ENCODE measurements at regions not wholly inside any gene's neighbourhood (a gene's known extent, or its start where the extent isn't known, plus 50 kb on each side); places are given as distances from the start of the nearest gene placed in this dataset.

DNA sequence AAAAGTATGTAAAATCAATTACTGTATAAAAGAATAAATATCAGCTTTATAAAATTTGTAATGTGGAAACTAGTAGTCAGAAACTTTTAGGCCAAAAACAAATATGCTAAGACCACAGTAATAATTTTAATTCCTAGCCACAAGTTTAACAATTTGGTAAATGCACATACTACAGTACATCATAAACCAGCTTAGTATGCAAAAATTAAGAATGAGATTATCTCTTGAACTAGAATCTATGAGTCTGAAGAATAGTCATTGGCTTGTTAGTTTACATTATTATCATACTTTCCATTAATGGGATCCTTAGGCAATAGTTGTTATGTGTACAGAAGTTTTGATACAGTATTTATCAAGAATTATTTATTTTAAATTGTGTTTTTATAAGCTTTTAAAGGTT, 491.9 kb upstream of the FSIP2 start:
- H2BK20ac ChIP-seq (ENCODE audit: low read length): no peak overlapping the region
- no peaks in the 10 kb centered on the region for H3K36me3 ChIP-seq (ENCODE audit: control insufficient read depth in 2 of 4, insufficient read depth in 4 of 4, low read length in 3 of 4)
- H3K56ac ChIP-seq (replicated peaks; ENCODE audit: insufficient read length, low read depth, low read length): no peak overlapping the region
- H4K20me1 ChIP-seq (replicated peaks in 1 of 2; ENCODE audit: control insufficient read depth in 1 of 2, insufficient read depth in 2 of 2, low read length in 2 of 2): no peaks in the 10 kb centered on the region
- H3K4me2 ChIP-seq (ENCODE audit: insufficient read depth in 1 of 2, low read depth in 2 of 2, low read length in 2 of 2): no peak overlapping the region
- no peak overlapping the region for H3K23ac ChIP-seq (ENCODE audit: insufficient read length)
- no peak overlapping the region for H3K4me3 ChIP-seq (ENCODE audit: extremely low read depth in 1 of 4, insufficient read depth in 2 of 4, low read depth in 3 of 4, low read length in 4 of 4)
- DNase-seq (ENCODE audit: low read depth in 1 of 2, low spot score in 2 of 2): no peak
- no peaks in the 10 kb centered on the region for H3K79me2 ChIP-seq (ENCODE audit: control insufficient read depth in 1 of 2, insufficient read depth in 2 of 2, low read length in 2 of 2)
- H3K14ac ChIP-seq (ENCODE audit: insufficient read length): no peak overlapping the region
- no peak overlapping the region for H3K27ac ChIP-seq (ENCODE audit: low read depth, low read length)
- no peaks in the 10 kb centered on the region for H3K27me3 ChIP-seq (replicated peaks in 1 of 4; ENCODE audit: control insufficient read depth in 3 of 4, extremely low read depth in 1 of 4, insufficient read depth in 3 of 4, low read length in 3 of 4)
- H2BK120ac ChIP-seq (replicated peaks; ENCODE audit: low read depth, low read length): no peak overlapping the region
- FAIRE-seq: no peak
- no peak overlapping the region for H3K9ac ChIP-seq (replicated peaks in 1 of 4; ENCODE audit: extremely low read depth in 1 of 4, low read depth in 3 of 4, low read length in 3 of 4)
- no peak overlapping the region for H2BK5ac ChIP-seq (ENCODE audit: low read depth, low read length)
- no peak overlapping the region for H4K91ac ChIP-seq (replicated peaks; ENCODE audit: insufficient read length, low read length)
- H3K79me1 ChIP-seq (ENCODE audit: low read depth, low read length): no peaks in the 10 kb centered on the region
- ChIA-PET CTCF (ENCODE audit: partially characterized antibody) (interaction anchor here (1.0 kb wide), 1 partner anchor 383 kb away, joined by 3 read pairs; no protein-coding TSS in a partner anchor), POLR2A (ENCODE audit: partially characterized antibody) (no interaction called here)
- no peak overlapping the region for H2AFZ ChIP-seq (ENCODE audit: low read length)
- H2BK12ac ChIP-seq (ENCODE audit: low read depth, low read length): no peak overlapping the region
- H3K4me1 ChIP-seq (replicated peaks in 1 of 4; ENCODE audit: control insufficient read depth in 3 of 4, insufficient read depth in 4 of 4, low read length in 3 of 4): no peaks in the 10 kb centered on the region
- H3K4ac ChIP-seq (replicated peaks; ENCODE audit: insufficient read length, low read depth, low read length): no peak overlapping the region
- H2AK5ac ChIP-seq (ENCODE audit: low read depth, low read length): no peak overlapping the region
- H3K23me2 ChIP-seq (ENCODE audit: low read depth, low read length): no peaks in the 10 kb centered on the region
- no peaks in the 10 kb centered on the region for H3K9me3 ChIP-seq (ENCODE audit: insufficient read depth in 2 of 2, low read depth in 1 of 2, low read length in 1 of 2)
- no peak overlapping the region for H4K5ac ChIP-seq (ENCODE audit: insufficient read length, low read depth, low read length)
- no peak overlapping the region for H3K18ac ChIP-seq (ENCODE audit: extremely low read depth, low read length)
- no peak overlapping the region for H2BK15ac ChIP-seq (ENCODE audit: low read length)
- H4K8ac ChIP-seq (ENCODE audit: extremely low read depth, insufficient read depth, low read length): no peak overlapping the region
- TF ChIP-seq KDM4A (IDR thresholded peaks at IDR 0.05; ENCODE audit: low read depth, low read length, severe bottlenecking): no peak
- no peak for TF ChIP-seq GTF2F1 (IDR thresholded peaks at IDR 0.05; ENCODE audit: borderline replicate concordance, low read depth, low read length)
- TF ChIP-seq JUN (IDR thresholded peaks at IDR 0.05; ENCODE audit: low read depth, low read length): no peak
- no peak for TF ChIP-seq SP1 (IDR thresholded peaks at IDR 0.05; ENCODE audit: low read depth, low read length)
- TF ChIP-seq POU5F1 (IDR thresholded peaks at IDR 0.05; ENCODE audit: low read depth, low read length): no peak
- TF ChIP-seq, protein P1, sequence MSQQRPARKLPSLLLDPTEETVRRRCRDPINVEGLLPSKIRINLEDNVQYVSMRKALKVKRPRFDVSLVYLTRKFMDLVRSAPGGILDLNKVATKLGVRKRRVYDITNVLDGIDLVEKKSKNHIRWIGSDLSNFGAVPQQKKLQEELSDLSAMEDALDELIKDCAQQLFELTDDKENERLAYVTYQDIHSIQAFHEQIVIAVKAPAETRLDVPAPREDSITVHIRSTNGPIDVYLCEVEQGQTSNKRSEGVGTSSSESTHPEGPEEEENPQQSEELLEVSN (IDR thresholded peaks at IDR 0.05): no peak
- TF ChIP-seq CBX8 (IDR thresholded peaks at IDR 0.05; ENCODE audit: borderline replicate concordance, low read depth, low read length): no peak
- no peak for TF ChIP-seq CEBPB (IDR thresholded peaks at IDR 0.05; ENCODE audit: low read depth, low read length)
- TF ChIP-seq POLR2AphosphoS5 (IDR thresholded peaks at IDR 0.05; ENCODE audit: low read depth, low read length): no peak
- TF ChIP-seq ZNF274 (IDR thresholded peaks at IDR 0.05; ENCODE audit: borderline replicate concordance, extremely low read depth, low read length): no peak
- no peak for TF ChIP-seq NANOG (IDR thresholded peaks at IDR 0.05; ENCODE audit: insufficient read depth, low read depth, low read length, poor library complexity, severe bottlenecking)
- TF ChIP-seq, protein P2, sequence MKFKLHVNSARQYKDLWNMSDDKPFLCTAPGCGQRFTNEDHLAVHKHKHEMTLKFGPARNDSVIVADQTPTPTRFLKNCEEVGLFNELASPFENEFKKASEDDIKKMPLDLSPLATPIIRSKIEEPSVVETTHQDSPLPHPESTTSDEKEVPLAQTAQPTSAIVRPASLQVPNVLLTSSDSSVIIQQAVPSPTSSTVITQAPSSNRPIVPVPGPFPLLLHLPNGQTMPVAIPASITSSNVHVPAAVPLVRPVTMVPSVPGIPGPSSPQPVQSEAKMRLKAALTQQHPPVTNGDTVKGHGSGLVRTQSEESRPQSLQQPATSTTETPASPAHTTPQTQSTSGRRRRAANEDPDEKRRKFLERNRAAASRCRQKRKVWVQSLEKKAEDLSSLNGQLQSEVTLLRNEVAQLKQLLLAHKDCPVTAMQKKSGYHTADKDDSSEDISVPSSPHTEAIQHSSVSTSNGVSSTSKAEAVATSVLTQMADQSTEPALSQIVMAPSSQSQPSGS (IDR thresholded peaks at IDR 0.05; ENCODE audit: low read length): no peak
- no peak for TF ChIP-seq GABPA (IDR thresholded peaks at IDR 0.05; ENCODE audit: borderline replicate concordance, insufficient read depth, low read length)

All from H1 (cell line).